ENCODE measurements at regions not wholly inside any gene's neighbourhood (a gene's known extent, or its start where the extent isn't known, plus 50 kb on each side); places are given as distances from the start of the nearest gene placed in this dataset.

- ATAC-seq (no peak), DNase-seq (no peak)
- Mint-ChIP-seq H3K9me3 (no peaks in the 10 kb centered on the region), H3K4me1 (ENCODE audit: low read depth) (no peaks in the 10 kb centered on the region), H3K27ac (no peak overlapping the region), H3K4me3 (no peak overlapping the region), H3K27me3 (no peaks in the 10 kb centered on the region), H3K36me3 (ENCODE audit: low read depth) (no peaks in the 10 kb centered on the region)
- ChIA-PET POLR2A (no interaction called here), CTCF (no interaction called here)
- intact Hi-C loops (cut with micrococcal nuclease), result no loop called here
- TF ChIP-seq CTCF (IDR thresholded peaks at IDR 0.05), result no peak
Observed at GRCh38 chr1:218748071-218748470, 402.9 kb downstream of the TGFB2 start.

- no peak overlapping the region for H3K4me3 Mint-ChIP-seq
- ChIA-PET POLR2A (no interaction called here), CTCF (no interaction called here)
- DNase-seq, result no peak
- no peaks in the 10 kb centered on the region for H3K9me3 Mint-ChIP-seq
- no peak for TF ChIP-seq CTCF (IDR thresholded peaks at IDR 0.05)
- H3K27me3 Mint-ChIP-seq, result no peaks in the 10 kb centered on the region
- no peak for ATAC-seq
- intact Hi-C loops (cut with micrococcal nuclease), result no loop called here
- H3K36me3 Mint-ChIP-seq (ENCODE audit: low read depth), result no peaks in the 10 kb centered on the region
- no peaks in the 10 kb centered on the region for H3K4me1 Mint-ChIP-seq (ENCODE audit: low read depth)
- no peak overlapping the region for H3K27ac Mint-ChIP-seq
Observed at GRCh38 chr1:218750216-218750970, 405.3 kb downstream of the TGFB2 start.

GRCh38 chr1:218751208-218751948 lies 406.2 kb downstream of the TGFB2 start:
- no peak for TF ChIP-seq CTCF (IDR thresholded peaks at IDR 0.05)
- no peak overlapping the region for H3K27ac Mint-ChIP-seq
- DNase-seq (no peak), ATAC-seq (no peak)
- H3K9me3 Mint-ChIP-seq, result no peaks in the 10 kb centered on the region
- no peak overlapping the region for H3K4me3 Mint-ChIP-seq
- POLR2A ChIA-PET, result no interaction called here
- no peaks in the 10 kb centered on the region for H3K36me3 Mint-ChIP-seq (ENCODE audit: low read depth)
- intact Hi-C loops (cut with micrococcal nuclease), result no loop called here
- CTCF ChIA-PET, result no interaction called here
- H3K4me1 Mint-ChIP-seq (ENCODE audit: low read depth), result no peaks in the 10 kb centered on the region
- no peaks in the 10 kb centered on the region for H3K27me3 Mint-ChIP-seq

- H3K27me3 Mint-ChIP-seq, result no peaks in the 10 kb centered on the region
Observed at GRCh38 chr1:218752126-218752525, 407.0 kb downstream of the TGFB2 start.

More at GRCh38 chr1:218752126-218752525, 407.0 kb downstream of the TGFB2 start:
- H3K4me3 Mint-ChIP-seq, result no peak overlapping the region
- no peaks in the 10 kb centered on the region for H3K4me1 Mint-ChIP-seq (ENCODE audit: low read depth)
- H3K27ac Mint-ChIP-seq, result no peak overlapping the region
- no peak for DNase-seq
- intact Hi-C loops (cut with micrococcal nuclease), result no loop called here
- no peak for TF ChIP-seq CTCF (IDR thresholded peaks at IDR 0.05)
- H3K36me3 Mint-ChIP-seq (ENCODE audit: low read depth), result no peaks in the 10 kb centered on the region
- no peaks in the 10 kb centered on the region for H3K9me3 Mint-ChIP-seq
- POLR2A ChIA-PET, result no interaction called here
- CTCF ChIA-PET, result no interaction called here
- no peak for ATAC-seq

Measured in activated CD8-positive, alpha-beta T cell treated with anti-CD3 and anti-CD28 coated beads for 36 hours (primary cell).